HG02973 (cell line): ENCODE measurements at regions not wholly inside any gene's neighbourhood (a gene's known extent, or its start where the extent isn't known, plus 50 kb on each side); places are given as distances from the start of the nearest gene placed in this dataset.

Experiments
- ATAC-seq: cut with Tn5 transposase; IDR thresholded peaks from one replicate; pipeline ENCODE4 v1.9.1; 2021; ENCODE audit warnings: moderate library complexity; ENCODE audit not compliant: unreplicated experiment

DNA sequence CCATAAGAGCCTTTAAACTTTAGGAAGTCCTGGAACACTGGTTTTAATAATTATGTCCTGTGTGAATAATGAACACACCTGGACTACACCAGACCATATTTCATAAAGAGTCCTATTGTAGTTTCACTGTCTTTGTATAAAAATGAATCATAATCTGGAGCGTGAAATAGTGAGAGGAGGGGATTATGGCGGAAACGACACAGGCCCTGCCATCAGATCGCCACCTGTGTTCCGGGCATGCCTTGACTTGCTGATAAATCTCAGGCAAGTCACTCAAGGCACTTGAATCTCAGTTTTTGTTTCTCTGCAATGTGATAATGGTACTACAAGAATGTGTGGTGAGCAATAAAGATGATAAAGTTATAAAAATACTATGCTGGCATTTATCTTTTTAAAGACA lies 995.5 kb downstream of the MCTP2 start:
- no peak for ATAC-seq

- ATAC-seq: no peak
Observed at GRCh38 chr15:95227235-95227634, 995.9 kb downstream of the MCTP2 start.

GRCh38 chr15:95228856-95229555 lies 997.6 kb downstream of the MCTP2 start:
- no peak for ATAC-seq

DNA sequence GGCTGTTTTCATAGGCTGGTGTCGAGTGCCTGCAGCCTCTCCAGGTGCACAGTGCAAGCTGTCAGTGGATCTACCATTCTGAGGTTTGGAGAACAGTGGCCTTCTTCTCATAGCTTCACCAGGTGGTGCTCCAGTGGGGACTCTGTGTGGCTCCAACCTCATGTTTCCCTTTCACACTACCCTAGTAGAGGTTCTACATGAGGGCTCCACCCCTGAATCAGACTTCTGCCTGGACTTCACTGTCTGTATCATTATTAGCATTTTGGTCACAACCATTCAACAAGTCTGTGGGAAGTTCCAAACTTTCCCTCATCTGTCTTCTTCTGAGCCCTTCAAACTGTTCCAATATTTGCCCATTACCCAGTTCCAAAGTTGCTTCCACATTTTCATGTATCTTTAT lies 1003.7 kb downstream of the MCTP2 start:
- no peak for ATAC-seq

GRCh38 chr15:95247071-95247984 lies 1016.0 kb downstream of the MCTP2 start:
- no peak for ATAC-seq

DNA sequence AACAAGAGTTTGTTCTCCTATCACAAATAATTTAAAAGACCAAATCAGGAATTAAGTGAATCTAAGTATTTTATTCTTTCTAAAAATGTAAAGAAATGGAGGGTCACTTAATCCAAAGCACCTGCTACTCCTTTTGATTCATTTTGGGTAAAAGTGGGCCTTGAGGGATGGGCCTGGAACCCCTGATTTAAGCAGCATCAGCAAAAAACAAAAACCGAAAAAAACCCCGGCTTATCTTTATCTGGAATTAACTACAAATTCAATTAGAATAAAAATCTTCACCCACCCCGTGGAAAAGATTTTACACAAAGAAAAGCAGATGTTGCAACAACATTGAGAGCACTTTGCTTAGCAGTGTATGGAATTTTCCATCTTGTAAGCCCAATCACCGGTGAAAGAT lies 1018.2 kb downstream of the MCTP2 start:
- no peak for ATAC-seq

DNA sequence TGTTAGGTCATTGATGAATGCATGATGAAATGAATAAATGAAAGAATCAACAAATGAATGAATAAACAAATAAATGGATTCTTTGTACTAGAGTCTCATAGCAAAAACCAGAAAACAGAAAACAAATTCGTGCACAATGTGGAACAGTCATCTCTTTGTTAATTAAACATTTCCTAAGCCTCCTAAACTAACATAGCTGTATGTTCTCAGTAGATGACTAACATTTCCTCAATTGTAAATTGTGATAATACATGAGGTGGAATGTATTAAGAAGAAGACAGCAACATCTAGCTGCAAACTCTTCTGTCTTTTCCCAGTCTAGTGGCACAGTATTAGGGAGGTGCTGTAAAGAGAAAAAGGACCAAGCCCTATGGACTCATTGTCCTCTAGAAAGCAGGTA lies 1021.0 kb downstream of the MCTP2 start:
- no peak for ATAC-seq

GRCh38 chr15:95254263-95254662 lies 1022.9 kb downstream of the MCTP2 start:
- no peak for ATAC-seq

GRCh38 chr15:95259513-95259912 lies 1028.2 kb downstream of the MCTP2 start:
- peak; percentile 59 for ATAC-seq

DNA sequence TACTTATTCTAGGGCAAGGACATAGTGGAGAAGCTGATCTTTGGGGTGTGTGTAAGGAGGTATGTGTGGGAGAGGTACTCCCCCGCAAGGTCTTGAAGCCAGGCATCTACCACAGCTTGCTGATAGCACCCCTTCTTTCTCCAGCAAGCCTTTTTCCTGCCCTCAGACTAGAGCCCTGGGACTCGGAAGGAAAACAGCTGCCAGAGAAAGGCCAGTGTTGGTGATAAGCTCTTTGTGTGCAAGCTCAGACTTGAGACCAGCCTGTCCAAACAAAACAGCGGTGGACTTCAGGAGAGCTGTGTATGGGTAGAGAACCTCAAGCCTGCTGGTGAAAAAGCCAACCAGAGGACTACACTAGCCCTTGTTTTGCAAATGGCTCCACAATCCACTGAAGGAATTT lies 1028.6 kb downstream of the MCTP2 start:
- peak; percentile 16 for ATAC-seq

DNA sequence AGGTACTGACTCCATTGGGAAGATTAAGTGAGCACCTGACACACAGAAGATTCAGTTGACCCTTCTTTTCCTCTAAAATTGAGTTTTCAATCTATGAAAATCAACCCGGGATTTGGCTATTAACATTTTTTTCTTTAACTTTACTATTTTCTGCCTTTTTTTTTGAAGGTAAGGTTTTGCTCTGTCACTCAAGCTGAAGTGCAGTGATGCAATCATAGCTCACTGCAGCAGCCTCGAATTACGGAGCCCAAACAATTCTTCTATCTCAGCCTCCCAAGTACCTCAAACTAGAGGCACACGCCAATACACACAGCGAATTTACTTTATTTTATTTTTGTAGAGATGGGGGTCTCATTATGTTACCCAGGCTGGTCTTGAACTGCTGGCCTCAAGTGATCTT lies 1029.5 kb downstream of the MCTP2 start:
- ATAC-seq: no peak

GRCh38 chr15:95261546-95261945 lies 1030.2 kb downstream of the MCTP2 start:
- ATAC-seq: no peak

- ATAC-seq: no peak
Observed at GRCh38 chr15:95261968-95262367, 1030.6 kb downstream of the MCTP2 start.

DNA sequence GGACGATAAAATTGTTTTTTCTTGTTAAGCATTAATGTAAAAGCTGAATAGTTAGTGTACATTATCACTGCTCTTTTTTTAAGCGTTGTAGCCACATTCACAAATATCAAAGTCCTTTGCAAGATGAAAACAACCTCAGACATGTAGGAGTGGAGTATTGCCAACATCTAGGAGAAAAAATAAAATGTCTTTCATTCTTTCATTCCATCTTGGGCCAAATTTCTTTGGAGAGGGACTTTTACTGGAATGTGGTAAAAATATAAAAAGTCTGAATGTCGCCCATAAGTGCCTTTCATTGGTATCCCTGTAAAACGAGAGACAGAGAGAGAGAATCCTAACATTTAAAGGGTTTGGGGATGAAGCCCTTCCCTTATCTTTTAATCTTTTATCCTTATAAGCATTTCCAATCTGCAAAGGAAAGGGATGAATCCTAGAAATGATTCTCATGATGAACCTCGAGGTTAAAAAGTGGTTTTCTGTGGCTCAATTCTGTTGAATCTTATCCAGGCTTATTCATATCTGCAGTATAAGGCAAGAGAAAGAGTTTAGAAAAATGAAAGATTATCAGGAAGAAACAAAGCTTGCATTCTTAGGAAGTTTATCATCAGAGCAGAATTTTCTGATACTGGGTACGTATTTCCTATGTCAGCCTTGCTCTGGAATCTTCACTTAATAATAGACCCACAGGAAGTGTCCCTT lies 1031.7 kb downstream of the MCTP2 start:
- ATAC-seq: no peak

- ATAC-seq: no peak
Observed at GRCh38 chr15:95263751-95264150, 1032.4 kb downstream of the MCTP2 start.

DNA sequence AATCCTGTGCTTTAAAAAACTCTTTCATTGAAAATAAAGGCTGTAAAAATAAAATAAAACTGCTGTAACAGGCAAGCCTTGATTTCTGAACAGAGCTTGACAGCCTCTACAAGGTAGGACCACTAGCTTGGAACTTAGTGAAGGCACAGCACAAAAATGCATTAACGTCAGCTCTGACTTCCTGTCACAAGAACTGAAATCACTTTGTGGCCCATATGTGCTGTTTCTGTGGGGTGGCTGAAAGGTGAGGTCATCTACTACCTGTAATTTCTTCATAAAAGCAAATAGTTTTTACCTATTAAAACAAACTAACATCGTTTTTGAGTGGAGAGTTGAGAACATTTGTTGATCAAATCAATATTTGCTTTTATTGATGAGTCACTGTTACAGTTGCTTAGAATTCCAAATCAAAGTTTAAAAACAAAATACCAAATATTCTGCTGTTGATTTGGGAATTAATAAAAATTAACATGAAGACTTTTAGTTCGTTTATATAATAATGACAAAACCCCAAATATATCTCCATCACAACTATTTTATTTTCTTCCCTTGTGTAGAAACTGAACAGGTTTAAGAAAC lies 1034.1 kb downstream of the MCTP2 start:
- ATAC-seq: no peak

GRCh38 chr15:95266451-95267061 lies 1035.2 kb downstream of the MCTP2 start:
- ATAC-seq: no peak

GRCh38 chr15:95267481-95267880 lies 1036.1 kb downstream of the MCTP2 start:
- ATAC-seq: no peak

- ATAC-seq: no peak
Observed at GRCh38 chr15:95269242-95270183, 1038.2 kb downstream of the MCTP2 start.

- ATAC-seq: no peak
Observed at GRCh38 chr15:95274101-95274500, 1042.7 kb downstream of the MCTP2 start.
